ENCODE measurements at regions not wholly inside any gene's neighbourhood (a gene's known extent, or its start where the extent isn't known, plus 50 kb on each side); places are given as distances from the start of the nearest gene placed in this dataset.
"Not testable (repeated sequence)": the region's sequence is repeated elsewhere in the genome, so short reads cannot be mapped to it uniquely, and the experiment has no call there.

GRCh38 chr20:4635781-4636180 lies 50.5 kb upstream of the PRNP start:
- FAIRE-seq = no peak

- FAIRE-seq = no peak
These were observed 50.9 kb upstream of the PRNP start for GRCh38 chr20:4635342-4635741.

GRCh38 chr20:4633780-4634179 lies 52.5 kb upstream of the PRNP start:
- no peak for FAIRE-seq

- FAIRE-seq = no peak
These were observed 52.9 kb upstream of the PRNP start for GRCh38 chr20:4633379-4633778.

GRCh38 chr20:4632876-4633275 lies 53.4 kb upstream of the PRNP start:
- FAIRE-seq = no peak

- FAIRE-seq = no peak
These were observed 60.0 kb upstream of the PRNP start for GRCh38 chr20:4626228-4626627.

- no peak for FAIRE-seq
These were observed 60.6 kb upstream of the PRNP start for GRCh38 chr20:4625687-4626086.

GRCh38 chr20:4624675-4625336 lies 61.5 kb upstream of the PRNP start:
- FAIRE-seq = not testable (repeated sequence)

GRCh38 chr20:4619144-4619543 lies 67.1 kb upstream of the PRNP start:
- FAIRE-seq = not testable (repeated sequence)

- FAIRE-seq = no peak
These were observed 68.8 kb upstream of the PRNP start for GRCh38 chr20:4617484-4617883.

- FAIRE-seq = peak; percentile 25
These were observed 69.2 kb upstream of the PRNP start for GRCh38 chr20:4617019-4617418.

- no peak for FAIRE-seq
These were observed 72.3 kb upstream of the PRNP start for GRCh38 chr20:4613718-4614620.

- FAIRE-seq = peak; percentile 74
These were observed 73.1 kb upstream of the PRNP start for GRCh38 chr20:4613184-4613583.

GRCh38 chr20:4610871-4611270 lies 75.4 kb upstream of the PRNP start:
- no peak for FAIRE-seq

- FAIRE-seq = no peak
These were observed 76.7 kb upstream of the PRNP start for GRCh38 chr20:4609511-4609910.

- FAIRE-seq = no peak
These were observed 77.4 kb upstream of the PRNP start for GRCh38 chr20:4608861-4609260.

- peak; percentile 98 for FAIRE-seq
These were observed 79.0 kb upstream of the PRNP start for GRCh38 chr20:4607287-4607713.

GRCh38 chr20:4606051-4606450 lies 80.2 kb upstream of the PRNP start:
- no peak for FAIRE-seq

- peak; percentile 27 for FAIRE-seq
These were observed 81.1 kb upstream of the PRNP start for GRCh38 chr20:4605166-4605565.

- FAIRE-seq = no peak
These were observed 81.7 kb upstream of the PRNP start for GRCh38 chr20:4604580-4604979.

GRCh38 chr20:4603724-4604123 lies 82.5 kb upstream of the PRNP start:
- FAIRE-seq = no peak

GRCh38 chr20:4602297-4602631 lies 84.0 kb upstream of the PRNP start:
- FAIRE-seq = no peak

- no peak for FAIRE-seq
These were observed 84.5 kb upstream of the PRNP start for GRCh38 chr20:4601630-4602296.

Data from A204.1 (cell line).